Cortex of kidney (tissue), 1 donor: ENCODE measurements at regions not wholly inside any gene's neighbourhood (a gene's known extent, or its start where the extent isn't known, plus 50 kb on each side); places are given as distances from the start of the nearest gene placed in this dataset.

Source experiments
- DNase-seq: peaks from one replicate; lab custom pipeline; 2025; lab: John Stamatoyannopoulos, UW

GRCh38 chr2:43171789-43172188 lies 54.6 kb downstream of the ZFP36L2 start:
- DNase-seq, result no peak

- DNase-seq, result no peak
Observed at GRCh38 chr2:43170405-43171105, 55.9 kb downstream of the ZFP36L2 start.

DNA sequence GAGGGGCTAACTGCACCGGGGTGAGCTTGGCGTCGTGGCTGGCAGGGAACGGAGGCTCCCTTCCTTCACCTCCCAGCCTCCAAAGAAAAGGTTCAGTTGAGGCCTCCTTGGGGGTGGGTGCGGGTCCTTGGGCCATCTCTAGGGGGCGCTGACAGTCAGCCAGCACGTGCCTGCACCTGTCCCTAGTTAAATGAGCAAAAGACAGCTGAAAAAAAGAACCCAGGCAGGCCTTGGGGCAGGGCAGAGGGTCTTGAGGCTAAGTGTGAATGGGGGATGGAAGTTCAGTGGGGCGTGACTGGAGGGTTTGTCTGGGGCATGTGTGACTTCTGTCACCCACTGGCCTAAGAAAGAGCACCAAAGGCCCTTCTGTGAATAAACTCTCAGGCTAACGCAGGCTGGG lies 56.4 kb downstream of the ZFP36L2 start:
- no peak for DNase-seq

GRCh38 chr2:43169099-43169945 lies 57.1 kb downstream of the ZFP36L2 start:
- DNase-seq, result no peak

- no peak for DNase-seq
Observed at GRCh38 chr2:43168016-43168369, 58.4 kb downstream of the ZFP36L2 start.

DNA sequence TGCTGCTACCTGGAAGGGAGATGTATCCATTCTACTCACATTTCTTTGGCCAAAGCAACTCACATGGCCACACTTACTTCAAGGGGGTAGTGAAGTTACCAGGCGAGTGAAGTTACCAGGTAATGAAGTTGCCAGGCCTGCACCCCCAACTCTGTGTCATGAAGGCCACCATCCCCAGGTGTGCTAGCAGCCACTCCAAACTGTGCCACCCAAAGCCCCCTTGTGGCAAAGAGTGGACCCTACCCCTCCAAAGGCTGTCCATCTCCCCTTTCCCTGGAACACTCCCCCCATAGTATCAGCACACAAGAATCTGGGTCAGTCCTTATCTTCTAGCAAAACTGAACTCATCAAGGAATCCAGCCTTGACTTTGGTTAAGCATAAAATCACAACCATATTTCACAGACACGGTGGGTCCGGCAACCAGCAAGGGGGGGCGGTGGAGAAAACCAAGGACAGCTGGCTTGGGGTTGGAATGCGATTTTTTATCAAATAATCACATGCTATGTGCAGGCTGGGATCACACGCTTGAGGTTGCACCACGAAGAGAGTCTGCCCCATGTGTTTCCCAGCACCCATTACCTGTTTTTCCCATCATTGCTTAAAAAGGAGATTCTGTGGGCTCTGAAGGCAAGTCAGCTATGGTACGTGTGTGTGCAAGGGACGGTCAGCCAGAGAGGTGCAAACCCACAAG lies 60.9 kb downstream of the ZFP36L2 start:
- DNase-seq, result no peak

GRCh38 chr2:43164686-43165085 lies 61.7 kb downstream of the ZFP36L2 start:
- no peak for DNase-seq

DNA sequence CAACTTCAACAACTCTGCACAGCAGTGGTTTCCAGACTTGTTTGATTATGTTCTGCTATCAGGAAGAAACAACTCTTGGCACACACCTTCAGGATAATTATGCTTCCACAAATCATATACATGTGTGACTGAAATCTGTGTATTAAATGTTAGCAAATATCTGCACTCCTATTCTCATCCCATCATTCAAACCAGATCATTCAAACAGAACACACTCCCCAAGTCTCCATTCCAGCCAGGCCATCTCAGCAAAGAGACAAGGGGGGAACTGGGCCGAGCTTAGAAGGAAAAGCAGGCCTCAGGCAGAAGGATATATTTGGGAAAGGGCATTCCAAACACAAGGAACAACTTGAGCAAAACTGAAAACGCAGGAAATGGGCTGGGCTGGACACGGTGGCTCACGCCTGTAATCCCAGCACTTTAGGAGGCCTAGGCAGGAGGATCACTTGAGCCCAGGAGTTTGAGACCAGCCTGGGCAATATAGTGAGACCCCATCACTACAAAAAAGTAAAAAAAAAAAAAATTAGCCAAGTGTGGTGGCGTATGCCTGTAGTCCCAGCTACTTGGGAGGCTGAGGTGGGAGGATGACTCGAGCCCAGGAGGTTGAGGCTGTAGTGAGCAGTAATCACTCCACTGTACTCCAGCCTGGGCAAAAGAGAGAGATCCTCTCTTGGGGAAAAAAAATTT lies 62.7 kb downstream of the ZFP36L2 start:
- no peak for DNase-seq

GRCh38 chr2:43162511-43162776 lies 64.0 kb downstream of the ZFP36L2 start:
- no peak for DNase-seq

- DNase-seq, result no peak
Observed at GRCh38 chr2:43161650-43162510, 64.5 kb downstream of the ZFP36L2 start.

GRCh38 chr2:43160778-43161177 lies 65.6 kb downstream of the ZFP36L2 start:
- no peak for DNase-seq

DNA sequence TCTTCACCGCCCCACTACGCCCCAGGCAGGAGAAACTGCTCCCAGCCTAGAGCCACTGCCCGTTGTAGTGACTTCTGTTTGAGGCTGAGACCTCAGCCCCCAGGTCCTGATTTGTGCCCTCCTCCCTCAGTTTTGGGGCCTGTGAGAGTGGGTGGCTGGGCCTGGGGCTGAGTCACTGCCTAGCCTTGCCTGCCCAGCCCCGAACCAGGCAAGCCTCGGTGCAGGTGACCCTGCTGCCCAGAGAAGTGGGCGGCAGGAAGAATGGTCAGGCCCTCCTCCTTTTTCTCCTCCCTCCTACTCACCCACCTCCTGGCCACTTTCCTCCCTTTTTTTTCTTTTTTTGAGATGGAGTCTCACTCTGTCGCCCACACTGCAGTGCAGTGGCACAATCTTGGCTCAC lies 66.6 kb downstream of the ZFP36L2 start:
- DNase-seq, result no peak

DNA sequence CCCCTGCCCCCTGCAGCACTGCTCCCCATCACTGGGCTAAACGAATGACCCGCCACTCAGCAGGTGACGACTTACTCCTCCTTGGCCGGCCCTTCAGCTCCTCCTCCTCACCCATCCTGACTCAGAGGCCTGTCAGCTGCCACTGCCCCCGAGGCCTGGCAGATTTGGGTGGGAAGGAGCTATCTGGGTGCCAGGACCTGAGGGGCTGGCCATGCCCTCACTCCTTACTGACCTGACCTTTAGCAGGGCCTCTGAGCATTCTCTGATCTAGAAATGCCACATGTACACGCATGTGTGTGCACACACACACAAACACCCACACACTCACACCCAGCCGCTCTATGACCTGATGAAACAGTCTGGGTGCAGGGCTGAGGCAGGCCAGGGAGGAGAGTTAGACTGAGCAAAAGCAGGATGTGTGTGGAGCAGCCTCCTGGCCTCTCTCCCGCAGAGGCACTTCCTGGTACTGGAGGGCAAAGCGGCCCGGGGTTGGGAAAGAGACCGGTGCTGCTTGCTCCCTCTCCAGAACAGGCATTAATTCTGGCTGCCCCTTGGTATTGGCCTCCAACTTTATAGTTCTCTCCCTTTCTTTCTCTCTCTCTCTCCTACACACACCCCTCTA lies 68.0 kb downstream of the ZFP36L2 start:
- no peak for DNase-seq

DNA sequence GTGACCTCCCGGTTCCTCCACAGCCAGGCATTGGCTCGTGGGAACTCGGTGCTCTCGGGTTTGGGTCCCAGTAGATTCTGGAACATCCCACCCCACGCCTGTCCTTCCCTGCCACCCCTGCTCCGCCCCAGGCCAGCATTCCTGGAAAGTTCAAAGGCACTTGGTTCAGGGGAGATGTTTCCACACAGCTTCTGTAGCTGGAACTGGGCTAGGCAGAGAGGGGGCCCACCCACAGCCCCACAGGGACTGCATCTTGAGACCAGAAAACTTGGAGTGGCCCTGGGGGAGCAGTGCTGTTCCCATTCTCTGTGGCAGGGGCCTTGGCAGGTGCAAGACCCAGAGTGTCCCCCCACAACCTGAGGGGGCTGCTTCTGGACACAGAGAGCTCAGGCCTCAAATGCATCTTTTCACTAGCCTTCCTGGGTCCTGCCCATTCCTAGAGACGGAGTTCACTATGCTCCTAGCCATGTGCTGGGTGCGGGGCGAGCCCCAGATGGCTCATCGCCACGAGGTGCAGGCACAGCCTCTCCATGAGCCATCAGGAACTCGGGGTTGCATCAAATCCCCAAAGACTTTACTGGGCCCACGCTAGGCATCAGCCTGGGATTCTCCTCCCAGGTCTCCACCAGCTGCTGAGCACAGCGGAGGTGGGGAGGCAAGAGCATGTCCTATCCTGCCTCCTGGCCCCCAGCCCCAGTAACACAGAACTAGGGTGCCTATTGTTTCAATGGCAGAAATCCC lies 68.7 kb downstream of the ZFP36L2 start:
- no peak for DNase-seq

DNA sequence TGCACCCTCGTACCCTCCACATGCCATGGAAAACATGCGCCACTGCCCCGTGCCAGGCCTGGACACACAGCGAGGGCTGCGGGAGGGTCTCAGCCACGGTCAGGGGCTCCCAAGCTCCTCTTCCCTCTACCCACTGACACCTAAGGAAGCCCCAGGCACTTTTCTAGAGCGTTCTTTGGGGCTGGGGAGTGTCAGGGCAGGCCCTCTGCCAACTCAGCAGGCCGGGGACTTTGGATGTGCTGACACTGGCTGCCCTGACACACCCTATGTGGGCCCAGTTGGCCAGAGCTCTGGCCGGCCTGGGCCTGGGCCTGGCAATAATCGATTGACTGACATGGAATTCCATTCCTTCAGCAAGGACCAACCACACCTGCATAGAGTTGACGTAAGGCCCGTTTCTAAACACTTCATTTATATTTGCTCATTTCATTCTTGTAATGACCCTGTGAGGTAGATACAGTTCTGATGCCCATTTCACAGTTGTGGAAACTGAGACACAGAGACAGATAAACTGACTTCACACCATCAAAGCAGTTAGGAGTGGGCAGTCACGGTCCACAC lies 70.5 kb downstream of the ZFP36L2 start:
- DNase-seq, result no peak

- DNase-seq, result no peak
Observed at GRCh38 chr2:43154685-43155084, 71.7 kb downstream of the ZFP36L2 start.

DNA sequence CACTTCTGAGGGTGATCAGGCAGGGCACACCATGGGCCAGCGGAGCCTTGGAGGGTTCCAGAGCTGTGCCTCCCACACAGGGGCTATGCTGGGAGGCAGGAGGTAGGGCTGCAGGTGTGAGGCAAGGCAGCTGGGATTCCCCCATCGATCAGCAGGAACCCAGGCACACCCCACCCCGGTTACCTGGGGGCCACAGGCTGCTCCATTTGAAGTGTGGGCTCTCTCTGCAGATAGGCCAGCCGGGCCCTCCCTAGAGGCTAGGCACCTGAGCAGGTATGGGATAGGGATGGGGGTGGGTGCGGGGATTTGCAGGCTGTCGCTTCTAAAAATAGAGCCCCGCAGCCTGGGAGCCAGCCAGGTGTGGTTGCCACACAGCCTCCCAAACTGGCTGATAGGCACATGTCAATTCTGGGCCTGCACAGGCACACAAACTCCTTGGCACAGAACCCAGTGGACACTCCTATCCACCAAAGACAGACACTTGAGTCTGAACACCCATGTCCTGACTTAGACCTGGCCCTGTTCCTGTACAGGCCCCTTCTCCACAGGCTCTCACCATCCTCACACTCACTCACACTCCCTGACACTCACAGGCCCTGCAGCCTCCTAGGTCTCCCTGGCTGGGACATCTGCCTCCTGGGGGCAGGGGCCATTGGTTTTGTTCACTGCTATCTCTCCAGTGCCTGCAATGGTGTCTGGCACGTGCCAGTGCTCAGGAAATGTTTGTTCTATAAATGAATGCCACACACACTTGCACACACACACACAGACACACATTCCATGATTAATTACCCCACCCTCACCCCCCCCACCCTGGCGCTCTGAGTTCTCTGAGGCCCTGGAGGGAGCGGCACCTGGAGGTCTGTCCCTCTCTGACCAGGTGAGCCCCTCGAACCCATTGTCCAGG lies 73.4 kb downstream of the ZFP36L2 start:
- DNase-seq, result no peak

DNA sequence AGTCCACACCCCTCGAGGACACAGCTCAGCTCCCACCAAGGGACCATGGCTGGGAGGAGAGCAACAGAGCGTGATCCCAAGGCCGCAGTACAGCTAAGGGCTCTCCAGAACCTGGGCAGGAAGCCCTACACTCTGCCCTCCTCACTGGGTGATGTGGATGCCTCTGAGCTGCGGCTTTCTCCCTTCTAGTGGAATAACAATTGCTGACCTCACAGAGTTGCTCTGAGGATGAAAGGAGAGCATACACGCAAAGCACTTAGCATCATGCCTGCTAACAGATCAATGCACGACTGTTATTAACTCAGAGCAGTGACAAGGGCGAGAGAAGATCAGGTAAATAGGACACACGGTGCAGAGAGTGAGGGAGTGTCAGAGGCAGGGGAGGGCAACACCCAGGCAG lies 74.2 kb downstream of the ZFP36L2 start:
- no peak for DNase-seq

DNA sequence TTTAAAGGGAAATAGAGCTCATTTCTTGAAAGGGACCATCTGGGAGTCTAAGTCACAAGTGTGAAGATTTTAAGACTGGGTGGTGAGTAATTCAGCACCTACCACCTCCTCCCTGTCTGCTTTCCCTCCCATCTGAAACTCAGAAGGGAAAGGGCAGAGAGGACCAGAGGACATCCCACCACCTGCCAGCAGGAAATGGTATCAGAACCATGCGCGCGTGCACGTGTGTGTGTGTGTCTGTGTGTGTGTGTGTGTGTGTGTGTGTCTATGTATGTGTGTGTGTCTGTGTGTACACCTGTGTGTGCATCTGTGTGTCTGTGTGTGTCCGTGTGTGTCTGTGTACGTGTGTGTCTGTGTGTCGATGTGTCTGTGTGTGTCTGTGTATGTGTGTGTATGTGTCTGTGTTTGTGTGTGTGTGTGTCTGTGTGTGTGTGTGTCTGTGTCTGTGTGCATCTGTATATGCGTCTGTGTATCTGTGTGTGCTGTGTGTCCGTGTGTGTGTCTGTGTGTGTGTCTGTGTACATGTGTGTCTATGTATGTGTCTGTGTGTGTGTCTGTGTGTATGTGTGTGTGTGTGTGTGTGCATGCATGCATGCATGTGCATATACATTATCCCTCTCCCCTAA lies 76.8 kb downstream of the ZFP36L2 start:
- DNase-seq, result no peak
